Pancreas (tissue), 10 donors: ENCODE measurements at regions not wholly inside any gene's neighbourhood (a gene's known extent, or its start where the extent isn't known, plus 50 kb on each side); places are given as distances from the start of the nearest gene placed in this dataset.
A peak's percentile ranks its signal among the peaks of the same experiment; 100 is the strongest.

Experiments used
- ATAC-seq, 4 donors: fragments of 200-7000 bp; cut with Tn5 transposase; one replicate each; pipeline versions ENCODE4 v1.8.0 to v1.9.1; 2020; ENCODE audit warnings: mild to moderate bottlenecking in 4 of 4, moderate library complexity in 4 of 4
- DNase-seq, 6 donors: peaks; one replicate each; pipeline ENCODE4 v3.0.0-alpha.2; 2020
- FAIRE-seq: peaks from 2 replicates; lab custom pipeline; 2012; peaks lifted over from hg19 to GRCh38; lab: Jason Lieb, UNC
- H3K27ac ChIP-seq, 4 donors: fragments of 200-600 bp; sonication (generic); 1 replicate in 3 of 4; 2 replicates in 1 of 4; pipeline versions ENCODE4 v1.5.0 to v1.8.0; 2020
- H3K27me3 ChIP-seq, 4 donors: fragments of 200-600 bp; one replicate each; pipeline ENCODE4 v1.8.0; 2021
- H3K36me3 ChIP-seq, 3 donors: fragments of 200-600 bp; sonication (generic) in 1 of 3; one replicate each; pipeline versions ENCODE4 v1.5.0 to v1.8.0; 2020 to 2021
- H3K4me1 ChIP-seq, 3 donors: fragments of 200-600 bp; one replicate each; pipeline ENCODE4 v1.8.0; 2021
- H3K4me3 ChIP-seq, 4 donors: fragments of 200-600 bp; sonication (generic) in 2 of 4; one replicate each; pipeline versions ENCODE4 v1.5.0 to v1.8.0; 2020 to 2021
- H3K9me3 ChIP-seq, 4 donors: fragments of 200-600 bp; one replicate each; pipeline ENCODE4 v1.8.0; 2021
- CTCF ChIP-seq, 4 donors: fragments of 200-600 bp; sonication (generic) in 3 of 4; IDR thresholded peaks; one replicate each; pipeline versions ENCODE4 v1.5.0 to v1.8.0; 2021; ENCODE audit warnings: antibody characterized with exemption in 4 of 4
- WGBS, 2 donors: extraction: QIAGEN DNeasy Blood & Tissue Kit; methylation state at CpG; one replicate each; pipeline ENCODE4 v1.1.7; 2013; 5-methylcytosine and 5-hydroxymethylcytosine counted together
- intact Hi-C, 3 donors: fragments of 100-400 bp; cut with DNase I; formaldehyde crosslinking; loops; one replicate each; pipeline versions ENCODE4 v1.11.1 to v1.14.2; 2022
- donor health status: healthy with polysubstance abuse.
- donor health status: DM: no; HTN: no; CAD: no; lungs with moderate emphysema.
- donor health status: DM: no; HTN: no; CAD: no.
- donor health status: control.
- donor health status: control.
- donor health status: Bipolar disorder and iron deficiency.
- donor health status: DM: yes; HTN: yes; CAD: no.
- donor health status: DM: no; HTN: no; CAD: no.
- donor health status: DM: no; HTN: no; CAD: no.
- donor health status: DM: yes; HTN: yes; CAD: no.

GRCh38 chr2:146598791-146599190 lies 1246.0 kb upstream of the ACVR2A start:
- no peak for FAIRE-seq
- no peak for DNase-seq
- intact Hi-C loops, result no loop called here
- 67 to 84% methylated on average over 2 of the region's 2 CpGs for WGBS, 2 donors
- no peak overlapping the region for H3K27ac ChIP-seq
- no peaks in the 10 kb centered on the region for H3K27me3 ChIP-seq
- no peak overlapping the region for H3K4me3 ChIP-seq
- no peak for ATAC-seq
- no peaks in the 10 kb centered on the region for H3K9me3 ChIP-seq
- no peak for TF ChIP-seq CTCF (IDR thresholded peaks at IDR 0.05)
- no peaks in the 10 kb centered on the region for H3K36me3 ChIP-seq
- H3K4me1 ChIP-seq, result no peaks in the 10 kb centered on the region

DNA sequence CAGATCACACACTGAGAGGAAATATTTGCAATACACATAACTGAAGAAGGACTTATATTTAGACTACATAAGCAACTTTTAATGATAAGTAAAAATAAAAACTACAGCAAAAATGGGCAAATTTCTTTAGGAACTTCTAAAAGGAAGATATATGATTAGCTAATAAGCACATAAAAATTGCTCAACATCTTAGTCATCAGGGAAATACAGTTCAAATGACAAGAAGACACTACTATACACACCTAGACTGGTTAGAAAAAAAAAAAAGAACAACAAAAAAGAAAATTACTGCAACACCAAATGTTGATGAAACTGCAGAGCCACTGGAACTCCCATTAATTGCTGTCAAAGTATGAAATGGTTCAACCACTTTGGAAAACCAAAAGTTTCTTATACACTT lies 1247.5 kb upstream of the ACVR2A start:
- H3K4me1 ChIP-seq, result no peaks in the 10 kb centered on the region
- ATAC-seq (no peak), FAIRE-seq (no peak), DNase-seq (no peak)
- intact Hi-C loops, result no loop called here
- no peak overlapping the region for H3K27ac ChIP-seq
- H3K27me3 ChIP-seq, result no peaks in the 10 kb centered on the region
- H3K36me3 ChIP-seq, result no peaks in the 10 kb centered on the region
- no peak for TF ChIP-seq CTCF (IDR thresholded peaks at IDR 0.05)
- H3K4me3 ChIP-seq, result no peak overlapping the region
- H3K9me3 ChIP-seq, result no peaks in the 10 kb centered on the region

- no peak overlapping the region for H3K27ac ChIP-seq
- ATAC-seq (no peak), DNase-seq (no peak), FAIRE-seq (no peak)
- no peaks in the 10 kb centered on the region for H3K27me3 ChIP-seq
- 56 to 60% methylated on average over 4 of the region's 4 CpGs for WGBS, 2 donors
- H3K4me3 ChIP-seq, result no peak overlapping the region
- no peaks in the 10 kb centered on the region for H3K4me1 ChIP-seq
- no peaks in the 10 kb centered on the region for H3K9me3 ChIP-seq
- intact Hi-C loops, result no loop called here
- TF ChIP-seq CTCF (IDR thresholded peaks at IDR 0.05), result no peak
- no peaks in the 10 kb centered on the region for H3K36me3 ChIP-seq
Measured at GRCh38 chr2:146591908-146592307, 1252.9 kb upstream of the ACVR2A start.

- no peaks in the 10 kb centered on the region for H3K9me3 ChIP-seq
- TF ChIP-seq CTCF (IDR thresholded peaks at IDR 0.05), result no peak
- H3K4me3 ChIP-seq, result no peak overlapping the region
- FAIRE-seq, result no peak
- DNase-seq, result peak in 3 of 6 donors; percentile 10 to 53 (median 41)
- no peak overlapping the region for H3K27ac ChIP-seq
- ATAC-seq, result no peak
- no peaks in the 10 kb centered on the region for H3K27me3 ChIP-seq
- 92 to 95% methylated on average over 38 of the region's 38 CpGs for WGBS, 2 donors
- intact Hi-C loops, result no loop called here
- no peaks in the 10 kb centered on the region for H3K36me3 ChIP-seq
- H3K4me1 ChIP-seq, result no peaks in the 10 kb centered on the region
Measured at GRCh38 chr2:146587291-146587713, 1257.5 kb upstream of the ACVR2A start.

DNA sequence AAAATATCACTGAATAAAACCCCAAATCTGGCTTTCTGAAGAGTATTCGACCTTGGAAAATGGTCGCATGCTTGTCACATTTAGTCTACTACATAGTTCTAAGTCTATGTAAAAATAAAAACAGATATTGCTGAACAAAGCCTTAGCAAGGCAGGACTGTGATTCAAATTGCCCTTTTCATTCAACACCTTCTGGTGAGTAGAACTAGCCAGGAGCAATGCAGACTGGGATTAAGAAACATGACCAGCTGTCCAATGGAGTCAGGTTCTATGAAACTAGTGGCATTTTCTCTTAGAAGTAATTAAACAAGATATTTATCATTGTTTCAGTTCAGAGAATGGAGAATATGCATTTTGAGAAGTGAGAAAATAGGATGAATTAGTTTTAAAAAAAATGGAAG lies 1260.5 kb upstream of the ACVR2A start:
- ATAC-seq, result no peak
- Histone ChIP-seq H3K27me3 (no peaks in the 10 kb centered on the region), H3K36me3 (no peaks in the 10 kb centered on the region), H3K4me1 (no peaks in the 10 kb centered on the region), H3K4me3 (no peak overlapping the region), H3K27ac (no peak overlapping the region), H3K9me3 (no peaks in the 10 kb centered on the region)
- intact Hi-C loops, result no loop called here
- no peak for DNase-seq
- WGBS, 2 donors, result 75 to 88% methylated on average over 2 of the region's 2 CpGs
- no peak for FAIRE-seq
- TF ChIP-seq CTCF (IDR thresholded peaks at IDR 0.05), result no peak
